ENCODE measurements at regions not wholly inside any gene's neighbourhood (a gene's known extent, or its start where the extent isn't known, plus 50 kb on each side); places are given as distances from the start of the nearest gene placed in this dataset.

- TF ChIP-seq POLR2A (IDR thresholded peaks at IDR 0.05; ENCODE audit: low read depth): no peak
- no peak for TF ChIP-seq CTCF (IDR thresholded peaks at IDR 0.05)
Measured at GRCh38 chr12:126726481-126727217, 1540.3 kb upstream of the TMEM132C start.
